ENCODE measurements at regions not wholly inside any gene's neighbourhood (a gene's known extent, or its start where the extent isn't known, plus 50 kb on each side); places are given as distances from the start of the nearest gene placed in this dataset.

DNA sequence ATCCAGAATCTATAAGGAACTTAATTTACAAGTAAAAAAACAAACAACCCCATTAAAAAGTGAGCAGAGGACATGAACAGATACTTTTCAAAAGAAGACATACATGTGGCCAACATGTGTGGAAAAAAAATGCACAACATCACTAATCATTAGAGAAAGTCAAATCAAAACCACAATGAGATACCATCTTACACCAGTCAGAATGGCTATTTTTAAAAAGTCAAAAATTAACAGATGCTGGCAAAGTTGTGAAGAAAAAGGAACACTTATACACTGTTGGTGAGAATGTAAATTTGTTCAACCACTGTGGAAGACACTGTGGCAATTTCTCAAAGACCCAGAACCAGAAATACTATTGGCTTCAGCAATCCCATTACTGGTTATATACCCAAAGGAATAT is 830.0 kb upstream of the ALCAM start:
- no peaks in the 10 kb centered on the region for H4K20me1 ChIP-seq (replicated peaks in 1 of 2; ENCODE audit: control insufficient read depth in 1 of 2, insufficient read depth in 2 of 2, low read length in 2 of 2)
- H2BK12ac ChIP-seq (ENCODE audit: low read depth, low read length) = no peak overlapping the region
- H3K18ac ChIP-seq (ENCODE audit: extremely low read depth, low read length) = no peak overlapping the region
- H3K27ac ChIP-seq (ENCODE audit: low read depth, low read length) = no peak overlapping the region
- no peak overlapping the region for H3K14ac ChIP-seq (ENCODE audit: insufficient read length)
- H4K91ac ChIP-seq (replicated peaks; ENCODE audit: insufficient read length, low read length) = no peak overlapping the region
- H3K4me3 ChIP-seq (ENCODE audit: extremely low read depth in 1 of 4, insufficient read depth in 2 of 4, low read depth in 3 of 4, low read length in 4 of 4) = no peak overlapping the region
- no peak overlapping the region for H3K23ac ChIP-seq (ENCODE audit: insufficient read length)
- H4K8ac ChIP-seq (ENCODE audit: extremely low read depth, insufficient read depth, low read length) = no peak overlapping the region
- H3K27me3 ChIP-seq (replicated peaks in 1 of 4; ENCODE audit: control insufficient read depth in 3 of 4, extremely low read depth in 1 of 4, insufficient read depth in 3 of 4, low read length in 3 of 4) = no peaks in the 10 kb centered on the region
- H2AK5ac ChIP-seq (ENCODE audit: low read depth, low read length) = no peak overlapping the region
- no peak overlapping the region for H3K9ac ChIP-seq (replicated peaks in 1 of 4; ENCODE audit: extremely low read depth in 1 of 4, low read depth in 3 of 4, low read length in 3 of 4)
- no peak overlapping the region for H3K4me2 ChIP-seq (ENCODE audit: insufficient read depth in 1 of 2, low read depth in 2 of 2, low read length in 2 of 2)
- DNase-seq (ENCODE audit: low read depth in 1 of 2, low spot score in 2 of 2) (no peak), FAIRE-seq (no peak)
- no peak overlapping the region for H2AFZ ChIP-seq (ENCODE audit: low read length)
- no peaks in the 10 kb centered on the region for H3K79me2 ChIP-seq (ENCODE audit: control insufficient read depth in 1 of 2, insufficient read depth in 2 of 2, low read length in 2 of 2)
- no peak for TF ChIP-seq GTF2F1 (IDR thresholded peaks at IDR 0.05; ENCODE audit: borderline replicate concordance, low read depth, low read length)
- no peak for TF ChIP-seq SP4 (IDR thresholded peaks at IDR 0.05; ENCODE audit: low read length)
- TF ChIP-seq, protein P1, sequence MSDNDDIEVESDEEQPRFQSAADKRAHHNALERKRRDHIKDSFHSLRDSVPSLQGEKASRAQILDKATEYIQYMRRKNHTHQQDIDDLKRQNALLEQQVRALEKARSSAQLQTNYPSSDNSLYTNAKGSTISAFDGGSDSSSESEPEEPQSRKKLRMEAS (IDR thresholded peaks at IDR 0.05) = no peak
- no peak for TF ChIP-seq BCL11A (IDR thresholded peaks at IDR 0.05; ENCODE audit: low read depth in 2 of 2, low read length in 2 of 2)
- TF ChIP-seq NRF1 (IDR thresholded peaks at IDR 0.05; ENCODE audit: low read depth, low read length) = no peak
- TF ChIP-seq, protein P2, sequence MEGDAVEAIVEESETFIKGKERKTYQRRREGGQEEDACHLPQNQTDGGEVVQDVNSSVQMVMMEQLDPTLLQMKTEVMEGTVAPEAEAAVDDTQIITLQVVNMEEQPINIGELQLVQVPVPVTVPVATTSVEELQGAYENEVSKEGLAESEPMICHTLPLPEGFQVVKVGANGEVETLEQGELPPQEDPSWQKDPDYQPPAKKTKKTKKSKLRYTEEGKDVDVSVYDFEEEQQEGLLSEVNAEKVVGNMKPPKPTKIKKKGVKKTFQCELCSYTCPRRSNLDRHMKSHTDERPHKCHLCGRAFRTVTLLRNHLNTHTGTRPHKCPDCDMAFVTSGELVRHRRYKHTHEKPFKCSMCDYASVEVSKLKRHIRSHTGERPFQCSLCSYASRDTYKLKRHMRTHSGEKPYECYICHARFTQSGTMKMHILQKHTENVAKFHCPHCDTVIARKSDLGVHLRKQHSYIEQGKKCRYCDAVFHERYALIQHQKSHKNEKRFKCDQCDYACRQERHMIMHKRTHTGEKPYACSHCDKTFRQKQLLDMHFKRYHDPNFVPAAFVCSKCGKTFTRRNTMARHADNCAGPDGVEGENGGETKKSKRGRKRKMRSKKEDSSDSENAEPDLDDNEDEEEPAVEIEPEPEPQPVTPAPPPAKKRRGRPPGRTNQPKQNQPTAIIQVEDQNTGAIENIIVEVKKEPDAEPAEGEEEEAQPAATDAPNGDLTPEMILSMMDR (IDR thresholded peaks at IDR 0.05; ENCODE audit: control extremely low read depth in 1 of 3, insufficient read depth in 1 of 3, low read depth in 1 of 3, low read length in 3 of 3) = no peak
- no peak for TF ChIP-seq CREB1 (IDR thresholded peaks at IDR 0.05)
- no peak for TF ChIP-seq KDM1A (IDR thresholded peaks at IDR 0.05; ENCODE audit: borderline replicate concordance, low read length)
- no peak overlapping the region for H2BK5ac ChIP-seq (ENCODE audit: low read depth, low read length)
- no peak overlapping the region for H3K56ac ChIP-seq (replicated peaks; ENCODE audit: insufficient read length, low read depth, low read length)
- no peak overlapping the region for H4K5ac ChIP-seq (ENCODE audit: insufficient read length, low read depth, low read length)
- POLR2A ChIA-PET (ENCODE audit: partially characterized antibody) = no interaction called here
- H2BK120ac ChIP-seq (replicated peaks; ENCODE audit: low read depth, low read length) = no peak overlapping the region
- no peak overlapping the region for H2BK20ac ChIP-seq (ENCODE audit: low read length)
- H3K79me1 ChIP-seq (ENCODE audit: low read depth, low read length) = no peaks in the 10 kb centered on the region
- no peaks in the 10 kb centered on the region for H3K36me3 ChIP-seq (ENCODE audit: control insufficient read depth in 2 of 4, insufficient read depth in 4 of 4, low read length in 3 of 4)
- H3K4me1 ChIP-seq (replicated peaks in 1 of 4; ENCODE audit: control insufficient read depth in 3 of 4, insufficient read depth in 4 of 4, low read length in 3 of 4) = no peaks in the 10 kb centered on the region
- H2BK15ac ChIP-seq (ENCODE audit: low read length) = no peak overlapping the region
- H3K4ac ChIP-seq (replicated peaks; ENCODE audit: insufficient read length, low read depth, low read length) = no peak overlapping the region
- no peaks in the 10 kb centered on the region; the same call in 1 of the 2 replicates for H3K23me2 ChIP-seq (ENCODE audit: low read depth, low read length)
- H3K9me3 ChIP-seq (ENCODE audit: insufficient read depth in 2 of 2, low read depth in 1 of 2, low read length in 1 of 2) = no peaks in the 10 kb centered on the region
- CTCF ChIA-PET (ENCODE audit: partially characterized antibody) = no interaction called here
